Astrocyte (in vitro differentiated cells and primary cell): ENCODE measurements at regions not wholly inside any gene's neighbourhood (a gene's known extent, or its start where the extent isn't known, plus 50 kb on each side); places are given as distances from the start of the nearest gene placed in this dataset.

Experiments used
- DNase-seq: peaks from one replicate; pipeline ENCODE4 v3.0.0-alpha.2; 2010; ENCODE audit warnings: low read depth
- FAIRE-seq: peaks from 2 replicates; lab custom pipeline; 2011; peaks lifted over from hg19 to GRCh38; lab: Jason Lieb, UNC
- H2AFZ ChIP-seq: 2 replicates; pipeline ENCODE4 v1.6.0; 2012; ENCODE audit warnings: low read depth, low read length, inconsistent platforms
- H3K27ac ChIP-seq: 2 replicates; pipeline ENCODE4 v1.5.1; 2011; ENCODE audit warnings: low read depth, low read length, inconsistent platforms
- H3K27me3 ChIP-seq: 2 replicates; pipeline ENCODE4 v1.6.0; 2011; ENCODE audit warnings: low read length, inconsistent platforms; ENCODE audit not compliant: insufficient read depth
- H3K36me3 ChIP-seq: 2 replicates; pipeline ENCODE4 v1.5.1; 2011; ENCODE audit warnings: low read length, inconsistent platforms; ENCODE audit not compliant: insufficient read depth
- H3K4me1 ChIP-seq: 2 replicates; pipeline ENCODE4 v1.5.1; 2011; ENCODE audit warnings: low read length, inconsistent platforms; ENCODE audit not compliant: insufficient read depth
- H3K4me2 ChIP-seq: 2 replicates; pipeline ENCODE4 v1.6.0; 2012; ENCODE audit warnings: low read length, inconsistent platforms
- H3K4me3 ChIP-seq: 2 replicates; pipeline ENCODE4 v1.5.1; 2011; ENCODE audit warnings: low read depth, mild to moderate bottlenecking, low read length, inconsistent platforms; ENCODE audit not compliant: insufficient read depth
- H3K79me2 ChIP-seq: 2 replicates; pipeline ENCODE4 v1.6.0; 2012; ENCODE audit warnings: mild to moderate bottlenecking, low read length, inconsistent platforms; ENCODE audit not compliant: insufficient read depth
- H3K9ac ChIP-seq: 2 replicates; pipeline ENCODE4 v1.6.0; 2012; ENCODE audit warnings: mild to moderate bottlenecking, low read length, inconsistent platforms
- H3K9me3 ChIP-seq: 2 replicates; pipeline ENCODE4 v1.5.1; 2012; ENCODE audit warnings: low read depth, mild to moderate bottlenecking, low read length, inconsistent platforms; ENCODE audit not compliant: insufficient read depth
- H4K20me1 ChIP-seq: 2 replicates; pipeline ENCODE4 v1.6.0; 2012; ENCODE audit warnings: low read length, inconsistent platforms; ENCODE audit not compliant: insufficient read depth
- H3K27ac Mint-ChIP-seq: one replicate; pipeline ENCODE4 v1.8.0; 2021; ENCODE audit warnings: mild to moderate bottlenecking, mixed read lengths; ENCODE audit not compliant: unreplicated experiment
- H3K27me3 Mint-ChIP-seq: one replicate; pipeline ENCODE4 v1.8.0; 2021; ENCODE audit warnings: low read depth, mixed read lengths; ENCODE audit not compliant: unreplicated experiment
- H3K36me3 Mint-ChIP-seq: one replicate; pipeline ENCODE4 v1.8.0; 2021; ENCODE audit warnings: low read depth, mixed read lengths; ENCODE audit not compliant: unreplicated experiment
- H3K4me1 Mint-ChIP-seq: one replicate; pipeline ENCODE4 v1.8.0; 2021; ENCODE audit warnings: low read depth, mixed read lengths; ENCODE audit not compliant: unreplicated experiment
- H3K4me3 Mint-ChIP-seq: one replicate; pipeline ENCODE4 v1.8.0; 2021; ENCODE audit warnings: mild to moderate bottlenecking, moderate library complexity, mixed read lengths; ENCODE audit not compliant: unreplicated experiment
- H3K9me3 Mint-ChIP-seq: one replicate; pipeline ENCODE4 v1.8.0; 2021; ENCODE audit warnings: mild to moderate bottlenecking, mixed read lengths; ENCODE audit not compliant: unreplicated experiment
- CTCF ChIP-seq: IDR thresholded peaks from 2 replicates; pipeline ENCODE4 v1.5.1; 2011; ENCODE audit warnings: low read depth, mild to moderate bottlenecking, inconsistent platforms, low read length, moderate library complexity; ENCODE audit not compliant: insufficient read depth
- EZH2 ChIP-seq: IDR thresholded peaks from 2 replicates; pipeline ENCODE4 v1.6.1; 2012; ENCODE audit warnings: mild to moderate bottlenecking, low read length, inconsistent platforms; ENCODE audit not compliant: insufficient read depth

GRCh38 chr10:60480865-60481563 lies 91.3 kb upstream of the ANK3 start:
- no peak overlapping the region for H3K27ac ChIP-seq
- TF ChIP-seq EZH2 (no peak), CTCF (no peak)
- no peaks in the 10 kb centered on the region for H3K9me3 ChIP-seq
- H3K4me3 Mint-ChIP-seq = no peak overlapping the region
- H3K9me3 Mint-ChIP-seq = no peaks in the 10 kb centered on the region
- no peaks in the 10 kb centered on the region for H3K27me3 ChIP-seq
- H3K4me1 Mint-ChIP-seq = peaks cover 13% of the 10 kb centered on the region
- FAIRE-seq (peak; percentile 9), DNase-seq (peak; percentile 87)
- peak overlapping the region; percentile 24 for H3K27ac Mint-ChIP-seq
- no peaks in the 10 kb centered on the region for H3K36me3 ChIP-seq
- no peaks in the 10 kb centered on the region for H3K79me2 ChIP-seq
- no peak overlapping the region for H3K9ac ChIP-seq
- no peaks in the 10 kb centered on the region for H3K36me3 Mint-ChIP-seq
- H3K4me1 ChIP-seq = peaks cover 13% of the 10 kb centered on the region
- H2AFZ ChIP-seq = no peak overlapping the region
- H4K20me1 ChIP-seq = no peaks in the 10 kb centered on the region
- H3K4me3 ChIP-seq = no peak overlapping the region
- H3K27me3 Mint-ChIP-seq = no peaks in the 10 kb centered on the region
- peak overlapping the region; percentile 39 for H3K4me2 ChIP-seq

GRCh38 chr10:60479305-60480020 lies 89.8 kb upstream of the ANK3 start:
- no peaks in the 10 kb centered on the region for H3K36me3 Mint-ChIP-seq
- H3K36me3 ChIP-seq = no peaks in the 10 kb centered on the region
- no peak overlapping the region for H3K27ac ChIP-seq
- no peaks in the 10 kb centered on the region for H3K9me3 ChIP-seq
- no peak overlapping the region for H3K4me3 ChIP-seq
- no peak overlapping the region for H3K4me3 Mint-ChIP-seq
- H2AFZ ChIP-seq = no peak overlapping the region
- no peaks in the 10 kb centered on the region for H4K20me1 ChIP-seq
- H3K79me2 ChIP-seq = no peaks in the 10 kb centered on the region
- no peak for TF ChIP-seq CTCF
- TF ChIP-seq EZH2 = no peak
- DNase-seq (peak; percentile 28), FAIRE-seq (peak; percentile 9)
- H3K9me3 Mint-ChIP-seq = no peaks in the 10 kb centered on the region
- peaks cover 13% of the 10 kb centered on the region for H3K4me1 ChIP-seq
- H3K4me2 ChIP-seq = no peak overlapping the region
- H3K27ac Mint-ChIP-seq = no peak overlapping the region
- no peaks in the 10 kb centered on the region for H3K27me3 Mint-ChIP-seq
- no peaks in the 10 kb centered on the region for H3K27me3 ChIP-seq
- no peak overlapping the region for H3K9ac ChIP-seq
- H3K4me1 Mint-ChIP-seq = peaks cover 13% of the 10 kb centered on the region

GRCh38 chr10:60476451-60476850 lies 86.8 kb upstream of the ANK3 start:
- Mint-ChIP-seq H3K27ac (no peak overlapping the region), H3K27me3 (no peaks in the 10 kb centered on the region), H3K9me3 (no peaks in the 10 kb centered on the region), H3K4me3 (no peak overlapping the region), H3K4me1 (peaks cover 9% of the 10 kb centered on the region), H3K36me3 (no peaks in the 10 kb centered on the region)
- peaks cover 8% of the 10 kb centered on the region for H3K4me1 ChIP-seq
- no peak for DNase-seq
- no peaks in the 10 kb centered on the region for H3K9me3 ChIP-seq
- H3K36me3 ChIP-seq = no peaks in the 10 kb centered on the region
- no peak overlapping the region for H3K9ac ChIP-seq
- H3K27ac ChIP-seq = no peak overlapping the region
- TF ChIP-seq CTCF = no peak
- H3K79me2 ChIP-seq = no peaks in the 10 kb centered on the region
- no peak for FAIRE-seq
- H3K27me3 ChIP-seq = no peaks in the 10 kb centered on the region
- no peak overlapping the region for H3K4me2 ChIP-seq
- no peak overlapping the region for H2AFZ ChIP-seq
- no peaks in the 10 kb centered on the region for H4K20me1 ChIP-seq
- no peak overlapping the region for H3K4me3 ChIP-seq
